NCI-H524 treated with DMSO at 0.1 percent for 48 hours (cell line): ENCODE measurements at regions not wholly inside any gene's neighbourhood (a gene's known extent, or its start where the extent isn't known, plus 50 kb on each side); places are given as distances from the start of the nearest gene placed in this dataset.

ENCODE experiments used
- DNase-seq: peaks from one replicate; lab custom pipeline; 2025; lab: John Stamatoyannopoulos, UW

GRCh38 chr6:170162011-170162774 is 128.7 kb downstream of the DLL1 start:
- DNase-seq = no peak

- no peak for DNase-seq
Measured at GRCh38 chr6:170160628-170161611, 130.0 kb downstream of the DLL1 start.

GRCh38 chr6:170160031-170160627 is 130.7 kb downstream of the DLL1 start:
- DNase-seq = no peak

GRCh38 chr6:170159022-170159965 is 131.6 kb downstream of the DLL1 start:
- DNase-seq = no peak

- no peak for DNase-seq
Measured at GRCh38 chr6:170158296-170159021, 132.4 kb downstream of the DLL1 start.

GRCh38 chr6:170157567-170158218 is 133.2 kb downstream of the DLL1 start:
- DNase-seq = no peak

GRCh38 chr6:170156448-170157375 is 134.2 kb downstream of the DLL1 start:
- no peak for DNase-seq

GRCh38 chr6:170155464-170156196 is 135.2 kb downstream of the DLL1 start:
- no peak for DNase-seq

- DNase-seq = no peak
Measured at GRCh38 chr6:170153436-170154319, 137.2 kb downstream of the DLL1 start.

- no peak for DNase-seq
Measured at GRCh38 chr6:170152989-170153388, 137.9 kb downstream of the DLL1 start.

- DNase-seq = no peak
Measured at GRCh38 chr6:170152124-170152926, 138.6 kb downstream of the DLL1 start.

- no peak for DNase-seq
Measured at GRCh38 chr6:170151804-170152123, 139.1 kb downstream of the DLL1 start.

GRCh38 chr6:170151321-170151771 is 139.5 kb downstream of the DLL1 start:
- DNase-seq = no peak

- peak; percentile 24 for DNase-seq
Measured at GRCh38 chr6:170150590-170150945, 140.3 kb downstream of the DLL1 start.

GRCh38 chr6:170149681-170150589 is 140.9 kb downstream of the DLL1 start:
- DNase-seq = no peak
